OCI-LY7 (cell line): ENCODE measurements at regions not wholly inside any gene's neighbourhood (a gene's known extent, or its start where the extent isn't known, plus 50 kb on each side); places are given as distances from the start of the nearest gene placed in this dataset.

Source experiments
- BruUV-seq: library from RNA; stranded (reverse); fragments of 400-500 nt; replicated peaks from 2 replicates; lab custom pipeline; 2021; lab: Mats Ljungman, UMichigan
- CTCF ChIA-PET: fragments of 300-600 bp; sonication (Branson Sonifier 250); formaldehyde crosslinking; loops from one replicate; lab custom pipeline; 2022; ENCODE audit warnings: antibody characterized with exemption; ENCODE audit not compliant: unreplicated experiment; lab: Charles Lee
- POLR2A ChIA-PET: fragments of 300-600 bp; sonication (Branson Sonifier 250); formaldehyde crosslinking; loops from one replicate; lab custom pipeline; 2022; ENCODE audit warnings: antibody characterized with exemption; lab: Charles Lee
- DNase-seq: peaks from one replicate; pipeline ENCODE4 v3.0.0-alpha.2; 2015; ENCODE audit warnings: low spot score
- H2AFZ ChIP-seq: fragments of 200-600 bp; sonication (generic), shearing (Covaris generic); 2 replicates; pipeline ENCODE4 v1.6.1; 2014; ENCODE audit warnings: mild to moderate bottlenecking, antibody characterized with exemption, low read length, moderate library complexity
- H3K27ac ChIP-seq: fragments of 200-600 bp; sonication (generic); 2 replicates; pipeline ENCODE4 v1.5.1; 2014; ENCODE audit warnings: mixed run types, low read depth, mild to moderate bottlenecking, moderate library complexity, low read length, inconsistent platforms; ENCODE audit not compliant: poor library complexity, severe bottlenecking
- H3K36me3 ChIP-seq: fragments of 200-600 bp; sonication (generic); 2 replicates; pipeline ENCODE4 v1.6.1; 2014; ENCODE audit warnings: mild to moderate bottlenecking, antibody characterized with exemption, low read length, moderate library complexity, mixed read lengths; ENCODE audit not compliant: insufficient read depth
- H3K4me1 ChIP-seq: fragments of 200-600 bp; sonication (generic); 2 replicates; pipeline ENCODE4 v1.5.1; 2014; ENCODE audit warnings: mild to moderate bottlenecking, low read length; ENCODE audit not compliant: insufficient read depth, poor library complexity, severe bottlenecking
- H3K4me2 ChIP-seq: fragments of 200-600 bp; sonication (generic); 2 replicates; pipeline ENCODE4 v1.6.1; 2014; ENCODE audit warnings: mild to moderate bottlenecking, low read length
- H3K4me3 ChIP-seq: fragments of 200-600 bp; sonication (generic); 2 replicates; pipeline ENCODE4 v1.5.1; 2014; ENCODE audit warnings: mild to moderate bottlenecking, low read depth, low read length; ENCODE audit not compliant: poor library complexity, severe bottlenecking
- H3K79me2 ChIP-seq: fragments of 200-600 bp; sonication (generic); 2 replicates; pipeline ENCODE4 v1.6.1; 2016; ENCODE audit warnings: low read depth, mild to moderate bottlenecking, low read length, moderate library complexity, mixed read lengths; ENCODE audit not compliant: insufficient read depth
- H3K9me2 ChIP-seq: fragments of 200-600 bp; sonication (generic); 2 replicates; pipeline ENCODE4 v1.6.1; 2016; ENCODE audit warnings: mild to moderate bottlenecking, low read length, mixed read lengths; ENCODE audit not compliant: insufficient read depth
- H3K9me3 ChIP-seq: fragments of 200-600 bp; sonication (generic); 2 replicates; pipeline ENCODE4 v1.6.1; 2014; ENCODE audit warnings: mild to moderate bottlenecking, mixed run types, low read length, mixed read lengths
- H4K20me1 ChIP-seq: fragments of 200-600 bp; sonication (generic); 2 replicates; pipeline ENCODE4 v1.6.1; 2014; ENCODE audit warnings: mild to moderate bottlenecking, antibody characterized with exemption, low read length, moderate library complexity, mixed read lengths; ENCODE audit not compliant: insufficient read depth
- CTCF ChIP-seq: fragments of 200-600 bp; sonication (generic); conservative IDR thresholded peaks from 2 replicates; pipeline ENCODE4 v1.5.1; 2014; ENCODE audit warnings: mild to moderate bottlenecking, antibody characterized with exemption, low read length, moderate library complexity, mixed read lengths
- EZH2phosphoT487 ChIP-seq: fragments of 200-600 bp; sonication (generic); IDR thresholded peaks from 2 replicates; pipeline ENCODE4 v1.6.1; 2018; ENCODE audit warnings: low read depth, borderline replicate concordance, mild to moderate bottlenecking, mixed run types, antibody characterized with exemption, low read length, moderate library complexity, mixed read lengths
- intact Hi-C: fragments of 100-400 bp; cut with micrococcal nuclease; formaldehyde crosslinking; loops from one replicate; pipeline ENCODE4 v1.10.0; 2022; ENCODE audit not compliant: unreplicated experiment

DNA sequence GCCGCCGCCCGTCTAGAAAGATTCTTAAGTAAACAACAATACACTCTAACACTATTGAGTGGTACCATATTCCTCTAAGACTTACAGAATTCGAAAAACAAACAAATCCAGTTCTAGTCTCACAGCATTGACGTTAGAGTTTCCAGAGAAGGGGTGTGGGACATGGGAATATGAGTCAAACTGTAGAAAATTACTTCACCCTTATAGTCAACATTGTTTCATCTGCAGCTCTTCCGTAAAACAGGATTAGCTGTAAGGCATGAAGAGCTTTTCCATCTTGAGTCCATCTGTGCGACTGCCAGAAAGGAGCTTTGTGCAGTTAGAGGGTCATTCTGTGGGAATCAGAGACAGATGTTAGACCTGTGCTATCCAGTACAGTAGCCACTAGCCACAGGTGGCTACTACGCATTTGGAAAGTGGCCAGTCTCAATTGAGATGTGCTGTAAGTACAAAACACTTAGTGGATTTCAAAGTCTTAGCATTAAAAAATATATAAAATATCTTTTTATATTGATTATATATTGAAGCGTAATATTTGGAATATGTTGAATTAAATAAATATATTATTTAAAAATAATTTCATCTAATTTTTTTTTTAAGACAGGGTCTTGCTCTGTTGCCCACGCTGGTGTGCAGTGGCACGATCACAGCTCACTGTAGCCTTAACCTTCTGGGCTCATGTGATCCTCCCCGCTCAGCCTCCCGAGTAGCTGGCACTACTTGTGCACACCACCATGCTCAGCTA, 79.8 kb upstream of the MPP7 start:
- no peaks in the 10 kb centered on the region for H3K9me2 ChIP-seq
- CTCF ChIA-PET: interaction anchor here (0.7 to 5.3 kb wide), 2 partner anchors 10 to 80 kb away, joined by 3 to 28 read pairs; partner anchors contain the start of gene MPP7
- H4K20me1 ChIP-seq: no peaks in the 10 kb centered on the region
- BruUV-seq: no TSS peak
- no peak for TF ChIP-seq EZH2phosphoT487
- no peak for TF ChIP-seq CTCF
- H2AFZ ChIP-seq: no peak overlapping the region
- H3K36me3 ChIP-seq: no peaks in the 10 kb centered on the region
- no peak overlapping the region for H3K27ac ChIP-seq
- H3K9me3 ChIP-seq: no peaks in the 10 kb centered on the region
- no peak overlapping the region for H3K4me3 ChIP-seq
- DNase-seq: no peak
- peaks cover 6% of the 10 kb centered on the region for H3K4me1 ChIP-seq
- no peak overlapping the region for H3K4me2 ChIP-seq
- no peaks in the 10 kb centered on the region for H3K79me2 ChIP-seq
- POLR2A ChIA-PET: interaction anchor here (0.6 to 4.6 kb wide), 5 partner anchors 11 to 188 kb away, joined by 3 to 35 read pairs (median 3); partner anchors contain the start of gene MPP7
- intact Hi-C loops: loop anchor here (1.0 to 5.0 kb wide), 5 partner anchors 80 to 824 kb away; no protein-coding TSS in a partner anchor

- Histone ChIP-seq H3K36me3 (no peaks in the 10 kb centered on the region), H2AFZ (no peak overlapping the region), H3K27ac (no peak overlapping the region), H3K79me2 (no peaks in the 10 kb centered on the region), H3K9me3 (no peaks in the 10 kb centered on the region), H3K4me3 (no peak overlapping the region), H3K4me1 (peaks cover 6% of the 10 kb centered on the region), H3K4me2 (no peak overlapping the region), H4K20me1 (no peaks in the 10 kb centered on the region), H3K9me2 (no peaks in the 10 kb centered on the region)
- ChIA-PET CTCF (no interaction called here), POLR2A (interaction anchor here (1.2 kb wide), 1 partner anchor 134 kb away, joined by 4 read pairs; no protein-coding TSS in a partner anchor)
- intact Hi-C loops: loop anchor here (5.0 kb wide), 1 partner anchor 642 kb away; no protein-coding TSS in a partner anchor
- TF ChIP-seq CTCF (no peak), EZH2phosphoT487 (no peak)
- no peak for DNase-seq
- no TSS peak for BruUV-seq
Observed at GRCh38 chr10:28384557-28384956, 81.7 kb upstream of the MPP7 start.
